NCI-H82 treated with DMSO at 0.1 percent for 48 hours (cell line): ENCODE measurements at regions not wholly inside any gene's neighbourhood (a gene's known extent, or its start where the extent isn't known, plus 50 kb on each side); places are given as distances from the start of the nearest gene placed in this dataset.
"Not testable (repeated sequence)": the region's sequence is repeated elsewhere in the genome, so short reads cannot be mapped to it uniquely, and the experiment has no call there.

ENCODE experiments used
- DNase-seq: peaks from one replicate; lab custom pipeline; 2025; ENCODE audit not compliant: unreplicated experiment; lab: John Stamatoyannopoulos, UW

GRCh38 chr4:179365932-179366331 lies 1923.7 kb upstream of the AGA start:
- DNase-seq = not testable (repeated sequence)

DNA sequence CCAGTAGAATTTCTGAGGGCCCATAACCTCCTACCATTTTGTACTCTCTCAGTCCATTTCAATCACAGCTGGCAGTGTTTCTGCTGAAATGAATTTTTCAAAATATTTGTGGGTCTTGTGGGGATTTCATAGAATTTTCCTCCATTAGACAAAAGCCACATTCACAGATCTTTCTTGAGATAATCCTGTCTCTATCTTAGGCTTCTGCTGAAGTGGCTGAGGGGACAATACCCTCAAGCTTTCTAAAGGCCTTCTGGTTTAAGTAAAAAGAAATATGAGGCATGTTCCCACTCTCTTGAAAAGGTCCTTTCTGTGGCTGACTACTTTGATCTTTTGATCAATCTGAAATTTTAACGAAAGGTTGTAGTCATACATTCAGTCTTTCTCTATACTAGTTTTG lies 1930.0 kb upstream of the AGA start:
- no peak for DNase-seq

DNA sequence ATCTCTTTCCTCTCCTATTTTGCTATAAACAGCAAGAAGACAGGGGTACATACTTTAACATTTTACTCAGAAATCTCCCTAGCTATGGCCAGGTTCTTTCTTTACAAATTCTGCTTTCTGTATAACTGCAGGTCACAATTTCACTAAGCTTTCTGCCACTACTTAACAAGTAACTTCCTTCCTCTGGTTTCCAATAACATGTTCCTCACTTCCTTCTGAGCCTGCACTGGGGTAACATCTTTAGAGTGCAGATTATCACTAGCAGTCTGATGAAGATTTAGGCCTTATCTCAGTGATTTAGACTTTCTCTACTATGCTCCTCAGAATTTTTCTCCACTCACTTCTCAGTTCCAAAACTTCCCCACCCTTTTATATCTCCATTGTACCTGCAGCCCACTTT lies 1930.5 kb upstream of the AGA start:
- DNase-seq = no peak

DNA sequence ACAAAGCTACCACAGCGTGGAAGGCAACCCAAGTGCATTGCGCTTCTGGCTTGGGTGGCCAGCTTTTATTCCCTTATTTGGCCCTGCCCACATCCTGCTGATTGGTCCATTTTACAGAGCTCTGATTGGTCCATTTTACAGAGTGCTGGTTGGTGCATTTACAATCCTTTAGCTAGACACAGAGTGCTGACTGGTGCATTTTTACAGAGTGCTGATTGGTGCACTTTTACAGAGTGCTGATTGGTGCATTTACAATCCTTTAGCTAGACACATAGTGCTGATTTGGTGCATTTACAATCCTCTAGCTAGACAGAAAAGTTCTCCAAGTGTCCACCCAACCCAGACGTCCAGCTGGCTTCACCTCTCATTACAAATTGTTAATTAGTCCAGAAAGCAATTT lies 1936.6 kb upstream of the AGA start:
- DNase-seq = not testable (repeated sequence)

- DNase-seq = no peak
These were observed 1950.5 kb upstream of the AGA start for GRCh38 chr4:179392787-179393186.

GRCh38 chr4:179398414-179398813 lies 1956.2 kb upstream of the AGA start:
- no peak for DNase-seq

DNA sequence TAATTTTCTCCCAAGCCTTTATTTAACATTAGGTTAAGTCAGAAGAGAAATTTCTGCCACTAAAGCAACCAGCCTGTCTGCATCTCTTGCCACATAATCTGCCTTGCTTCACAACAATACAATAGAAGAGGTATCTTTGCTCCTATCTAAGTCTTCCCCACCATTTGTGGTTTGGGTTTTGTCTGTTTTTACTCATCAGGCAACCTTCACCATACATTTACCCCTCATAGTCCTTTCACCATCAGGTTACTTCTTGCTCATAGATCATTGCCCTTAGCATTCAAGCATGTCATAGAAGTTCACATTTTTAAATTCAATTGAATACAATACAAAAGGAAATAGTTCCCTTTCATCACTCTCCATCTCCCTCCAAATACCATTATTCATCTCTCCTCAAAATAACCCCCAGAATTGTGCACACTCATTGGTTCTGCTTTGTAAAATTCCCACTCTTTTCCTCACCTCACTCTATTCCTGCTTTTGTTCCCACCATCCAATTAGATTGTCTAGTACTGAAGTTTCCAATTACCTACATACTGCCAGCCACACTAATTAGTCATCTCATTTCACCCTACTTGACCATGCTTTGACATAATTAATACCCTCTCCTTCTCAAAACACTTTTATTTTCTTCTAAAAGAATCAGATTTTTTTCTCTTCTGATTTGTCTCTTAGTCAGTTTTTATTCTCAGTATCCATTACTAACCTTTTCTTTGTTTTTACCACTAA lies 1957.0 kb upstream of the AGA start:
- DNase-seq = no peak

DNA sequence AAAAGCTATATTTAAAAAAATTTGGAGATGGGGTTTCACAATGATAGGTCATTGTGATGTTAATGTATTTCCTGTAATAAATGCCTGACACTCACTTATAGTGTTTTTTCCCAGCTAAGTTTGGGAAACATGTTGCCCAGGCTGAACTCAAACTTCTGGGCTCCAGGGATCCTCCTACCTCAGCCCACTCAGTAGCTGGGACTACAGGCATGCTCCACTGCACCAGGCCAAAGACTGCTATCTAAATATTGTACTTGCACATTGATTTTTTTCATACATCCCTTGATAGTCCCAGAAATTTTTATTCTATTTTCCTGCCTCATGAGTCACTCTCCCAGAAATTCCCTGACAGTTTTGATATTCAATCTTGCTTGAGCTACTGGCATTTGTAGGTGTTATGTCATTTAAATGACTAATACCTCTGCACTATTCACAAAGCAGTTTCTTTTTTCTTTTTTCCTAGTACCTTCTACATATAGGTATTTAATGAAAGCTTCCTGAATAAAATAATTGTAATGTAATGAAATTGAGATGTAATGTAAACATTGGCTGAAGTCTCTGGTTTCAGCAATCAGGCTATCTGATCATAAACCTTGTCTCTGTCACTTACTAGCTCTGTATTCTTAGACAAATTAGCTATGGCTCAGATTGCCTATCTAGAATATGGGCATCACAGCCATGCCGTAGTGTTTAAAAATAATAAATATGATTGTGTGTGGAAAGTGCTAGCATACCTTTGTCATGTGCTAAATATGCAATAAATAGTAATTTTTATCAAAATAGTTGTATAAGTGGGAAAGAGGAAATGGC lies 1973.0 kb upstream of the AGA start:
- DNase-seq = no peak

DNA sequence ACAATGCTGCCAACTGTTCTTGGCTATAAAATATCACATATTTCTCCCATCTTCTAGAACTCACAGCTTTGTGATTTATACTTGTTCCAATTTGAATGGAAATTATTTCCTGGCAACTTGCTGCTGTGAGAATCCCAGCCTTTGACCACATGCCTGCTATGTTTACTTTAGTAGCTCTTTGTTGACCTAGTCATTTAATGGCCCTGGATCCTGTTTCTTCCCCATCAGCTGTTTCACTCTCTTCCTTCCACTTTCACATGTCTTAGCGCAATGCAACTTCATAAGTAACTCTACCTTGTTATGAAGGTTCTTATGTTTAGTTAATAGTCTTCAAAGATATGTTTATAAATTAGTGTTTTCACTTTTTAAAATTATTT lies 1973.6 kb upstream of the AGA start:
- no peak for DNase-seq

DNA sequence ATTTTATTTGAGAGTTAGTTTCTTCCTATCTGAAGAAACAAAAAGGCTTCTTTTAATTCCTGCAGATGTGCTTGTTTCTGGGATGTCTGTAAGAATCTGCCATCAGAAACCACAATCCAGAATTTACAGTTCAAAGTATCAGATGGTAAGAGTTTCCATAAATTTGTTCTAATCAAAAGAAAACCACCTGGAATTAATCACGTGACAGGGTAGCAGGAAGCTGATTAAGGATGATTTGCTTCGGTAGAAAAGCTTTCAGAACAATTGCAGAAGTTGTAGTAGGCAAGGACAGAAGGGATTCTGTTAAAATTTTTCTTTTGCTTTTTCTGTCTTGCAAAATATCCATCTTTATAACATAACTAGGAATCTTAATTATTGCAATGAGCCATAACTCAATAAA lies 1975.1 kb upstream of the AGA start:
- no peak for DNase-seq

- no peak for DNase-seq
These were observed 1995.7 kb upstream of the AGA start for GRCh38 chr4:179437962-179438361.

- no peak for DNase-seq
These were observed 1999.4 kb upstream of the AGA start for GRCh38 chr4:179441596-179441995.

DNA sequence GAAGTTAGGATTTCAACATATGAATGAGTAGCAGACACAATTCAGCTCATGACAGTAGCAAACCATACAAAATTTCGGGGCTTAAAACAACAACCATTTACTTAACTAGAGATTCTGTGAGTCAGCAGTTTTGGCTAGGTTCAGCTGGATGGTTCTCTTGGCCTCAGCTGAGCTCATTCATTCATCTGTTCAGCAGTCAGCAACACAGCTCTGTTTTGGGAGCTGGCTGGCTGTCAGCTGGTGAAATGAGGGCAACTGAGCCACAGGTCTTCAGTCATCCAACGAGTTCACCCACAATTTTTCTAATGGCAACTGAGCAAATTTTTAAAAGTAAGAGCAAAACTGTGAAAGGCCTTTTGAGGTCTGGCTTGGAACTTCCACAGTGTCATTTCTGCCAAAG lies 2005.1 kb upstream of the AGA start:
- no peak for DNase-seq

DNA sequence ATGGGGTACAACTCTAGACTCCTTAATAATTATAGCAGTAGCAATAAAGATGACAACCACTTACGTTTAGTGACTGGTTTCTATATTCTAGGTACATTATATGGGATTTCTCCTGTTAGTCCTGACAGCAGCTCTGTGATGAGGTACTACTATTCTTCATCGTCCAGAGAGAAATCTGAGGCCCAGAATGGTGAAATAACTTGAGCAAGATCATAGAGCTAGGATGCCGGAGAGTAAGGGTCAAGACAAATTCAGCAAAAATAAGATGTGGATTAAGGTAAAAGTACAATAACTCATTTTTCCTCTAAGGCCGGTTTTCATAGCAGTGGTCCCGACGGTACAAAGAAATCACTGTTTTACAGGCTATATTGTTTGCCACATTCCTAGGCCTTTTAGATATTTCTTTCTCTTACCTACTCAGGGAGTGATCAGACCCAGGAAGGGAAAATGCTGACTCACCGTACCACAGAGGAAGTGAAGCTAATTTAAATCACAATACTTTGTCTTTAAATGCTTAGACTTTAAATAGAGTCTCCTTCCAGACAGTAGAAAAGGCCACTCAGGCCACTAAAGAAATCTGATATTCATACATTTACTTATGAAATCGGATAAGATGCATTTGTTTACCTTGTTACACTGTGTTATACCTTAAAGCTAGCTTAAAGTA lies 2023.0 kb upstream of the AGA start:
- no peak for DNase-seq

- DNase-seq = no peak
These were observed 2025.6 kb upstream of the AGA start for GRCh38 chr4:179467878-179468277.

- DNase-seq = no peak
These were observed 2029.9 kb upstream of the AGA start for GRCh38 chr4:179472164-179472563.

- DNase-seq = no peak
These were observed 2036.4 kb upstream of the AGA start for GRCh38 chr4:179478608-179479007.

GRCh38 chr4:179485781-179486180 lies 2043.5 kb upstream of the AGA start:
- DNase-seq = no peak

- no peak for DNase-seq
These were observed 2044.5 kb upstream of the AGA start for GRCh38 chr4:179486570-179487335.

DNA sequence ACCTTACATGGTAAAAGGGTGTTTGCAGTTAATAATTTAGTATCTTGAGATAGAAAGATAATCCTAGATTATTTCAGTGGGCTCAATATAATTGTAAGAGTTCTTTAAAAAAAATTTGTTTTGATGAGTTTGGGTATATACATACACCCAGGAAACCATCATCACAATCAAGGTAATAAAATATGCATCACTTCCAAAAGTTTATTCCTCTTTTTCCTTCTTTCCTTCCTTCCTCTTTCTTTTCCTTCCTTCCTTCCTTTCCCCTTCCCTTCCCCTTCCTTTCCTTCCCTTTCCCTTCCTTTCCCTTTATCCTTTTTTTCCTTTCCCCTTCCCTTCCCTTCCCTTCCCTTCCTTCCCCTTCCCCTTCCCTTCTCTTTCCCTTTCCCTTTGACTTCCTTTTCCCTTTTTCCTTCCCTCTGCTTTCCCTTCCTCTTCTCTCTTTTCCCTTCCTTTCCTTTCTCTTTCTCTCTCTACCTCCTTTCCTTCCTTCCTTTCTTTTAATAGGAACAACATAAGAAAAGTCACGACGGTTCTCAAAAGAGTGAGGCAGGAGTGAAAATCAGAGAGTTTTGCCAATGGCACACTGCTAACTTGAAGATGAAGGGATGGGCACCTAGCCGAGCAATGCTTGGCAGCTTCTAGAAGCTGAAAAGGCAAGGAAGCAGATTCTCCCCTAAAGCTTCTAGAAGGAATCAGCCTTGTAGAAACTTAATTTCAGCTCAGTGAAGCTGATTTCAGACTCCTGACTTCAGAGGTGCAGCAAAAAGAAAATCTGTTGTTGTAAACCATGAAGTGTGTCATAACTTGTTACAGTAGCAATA lies 2050.2 kb upstream of the AGA start:
- DNase-seq = no peak
